OCI-LY3 (cell line): ENCODE measurements at regions not wholly inside any gene's neighbourhood (a gene's known extent, or its start where the extent isn't known, plus 50 kb on each side); places are given as distances from the start of the nearest gene placed in this dataset.

Experiments used
- CTCF ChIP-seq: fragments of 200-600, 300-600 bp; sonication (generic); IDR thresholded peaks from 2 replicates; pipeline ENCODE4 v1.5.1; 2014; ENCODE audit warnings: antibody characterized with exemption, low read length, low read depth
- EZH2phosphoT487 ChIP-seq: fragments of 200-600 bp; shearing (Covaris generic); IDR thresholded peaks from 2 replicates; pipeline ENCODE4 v1.6.1; 2018; ENCODE audit warnings: antibody characterized with exemption, mixed run types, low read depth

- TF ChIP-seq EZH2phosphoT487 (no peak), CTCF (no peak)
Observed at GRCh38 chr1:72637593-72637992, 355.3 kb upstream of the NEGR1 start.
